CD8-positive, alpha-beta memory T cell (primary cell): ENCODE measurements at regions not wholly inside any gene's neighbourhood (a gene's known extent, or its start where the extent isn't known, plus 50 kb on each side); places are given as distances from the start of the nearest gene placed in this dataset.

Source experiments
- CTCF ChIA-PET: fragments of 350-600 bp; sonication (Branson Sonifier 250); formaldehyde crosslinking; loops from one replicate; lab custom pipeline; 2021; ENCODE audit warnings: antibody characterized with exemption; lab: Charles Lee
- POLR2A ChIA-PET: fragments of 350-600 bp; sonication (Branson Sonifier 250); formaldehyde crosslinking; loops from one replicate; lab custom pipeline; 2021; ENCODE audit warnings: antibody characterized with exemption; lab: Charles Lee
- DNase-seq, 5 donors: peaks; one replicate each; pipeline versions ENCODE4 v3.0.0 to v3.0.0-alpha.2; 2020 to 2022; ENCODE audit warnings: mixed read lengths in 1 of 5
- H3K27ac ChIP-seq: one replicate; pipeline ENCODE4 v1.7.0; 2013; ENCODE audit warnings: low read depth, mild to moderate bottlenecking, low read length, moderate library complexity
- H3K27me3 ChIP-seq: 2 replicates; pipeline ENCODE4 v1.7.0; 2013; ENCODE audit warnings: low read length, mild to moderate bottlenecking; ENCODE audit not compliant: insufficient read depth, poor library complexity, severe bottlenecking
- H3K36me3 ChIP-seq: 2 replicates; pipeline ENCODE4 v1.7.0; 2013; ENCODE audit warnings: mild to moderate bottlenecking, low read length, moderate library complexity; ENCODE audit not compliant: insufficient read depth
- H3K4me1 ChIP-seq: 2 replicates; pipeline ENCODE4 v1.7.0; 2013; ENCODE audit warnings: mild to moderate bottlenecking, low read length, moderate library complexity; ENCODE audit not compliant: insufficient read depth
- H3K4me3 ChIP-seq: 2 replicates; pipeline ENCODE4 v1.7.0; 2013; ENCODE audit warnings: mild to moderate bottlenecking, low read length
- H3K9me3 ChIP-seq: 2 replicates; pipeline ENCODE4 v1.7.0; 2013; ENCODE audit warnings: mild to moderate bottlenecking, low read length
- H3K27ac Mint-ChIP-seq, 8 donors: one replicate each; pipeline ENCODE4 v1.8.0; 2020 to 2021; ENCODE audit warnings: mixed read lengths in 8 of 8, mild to moderate bottlenecking in 6 of 8, inconsistent platforms in 3 of 8, moderate library complexity in 3 of 8
- H3K27me3 Mint-ChIP-seq, 2 donors: one replicate each; pipeline ENCODE4 v1.8.0; 2020 to 2021; ENCODE audit warnings: mixed read lengths in 2 of 2, mild to moderate bottlenecking in 1 of 2, moderate library complexity in 1 of 2
- H3K36me3 Mint-ChIP-seq, 3 donors: one replicate each; pipeline ENCODE4 v1.8.0; 2020 to 2021; ENCODE audit warnings: mixed read lengths in 3 of 3, inconsistent platforms in 1 of 3, mild to moderate bottlenecking in 1 of 3
- H3K4me1 Mint-ChIP-seq, 3 donors: one replicate each; pipeline ENCODE4 v1.8.0; 2020 to 2021; ENCODE audit warnings: mixed read lengths in 3 of 3, inconsistent platforms in 1 of 3, mild to moderate bottlenecking in 1 of 3
- H3K4me3 Mint-ChIP-seq, 7 donors: one replicate each; pipeline ENCODE4 v1.8.0; 2020 to 2021; ENCODE audit warnings: mixed read lengths in 7 of 7, mild to moderate bottlenecking in 6 of 7, moderate library complexity in 4 of 7, inconsistent platforms in 2 of 7
- H3K9me3 Mint-ChIP-seq, 5 donors: one replicate each; pipeline ENCODE4 v1.8.0; 2020 to 2022; ENCODE audit warnings: mixed read lengths in 5 of 5, mild to moderate bottlenecking in 3 of 5, moderate library complexity in 2 of 5, inconsistent platforms in 1 of 5

DNA sequence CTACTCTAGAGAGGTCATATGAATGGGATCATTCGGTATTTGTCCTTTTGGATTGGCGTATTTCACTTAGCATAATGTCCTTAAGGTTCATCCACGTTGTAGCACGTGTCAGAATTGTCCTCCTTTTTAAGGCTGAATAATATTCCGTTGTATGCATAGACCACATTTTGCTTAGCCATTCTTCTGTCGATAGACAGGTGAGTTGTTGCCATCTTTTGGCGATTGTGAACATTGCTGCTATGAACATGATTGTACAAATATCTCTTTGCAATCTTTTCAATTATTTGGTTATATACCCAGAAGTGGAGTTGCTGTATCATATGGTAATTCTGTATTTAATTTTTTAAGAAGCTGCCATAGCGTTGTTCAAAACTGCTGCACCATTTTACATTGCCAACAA lies 52.4 kb upstream of the GOLGA8J start:
- DNase-seq = no peak
- no peak overlapping the region for H3K4me3 Mint-ChIP-seq
- CTCF ChIA-PET = no interaction called here
- POLR2A ChIA-PET = no interaction called here
- peaks cover 4 to 5% of the 10 kb centered on the region in 2 donors for H3K27me3 Mint-ChIP-seq
- H3K4me1 Mint-ChIP-seq = no peaks in the 10 kb centered on the region
- no peaks in the 10 kb centered on the region for H3K36me3 ChIP-seq
- H3K27ac Mint-ChIP-seq = no peak overlapping the region
- no peaks in the 10 kb centered on the region for H3K36me3 Mint-ChIP-seq
- no peaks in the 10 kb centered on the region for H3K9me3 ChIP-seq
- H3K27me3 ChIP-seq = no peaks in the 10 kb centered on the region
- no peaks in the 10 kb centered on the region for H3K4me1 ChIP-seq
- H3K27ac ChIP-seq = no peak overlapping the region
- no peak overlapping the region for H3K4me3 ChIP-seq
- H3K9me3 Mint-ChIP-seq = peaks cover 0 to 6% (median 2%) of the 10 kb centered on the region in 5 donors

DNA sequence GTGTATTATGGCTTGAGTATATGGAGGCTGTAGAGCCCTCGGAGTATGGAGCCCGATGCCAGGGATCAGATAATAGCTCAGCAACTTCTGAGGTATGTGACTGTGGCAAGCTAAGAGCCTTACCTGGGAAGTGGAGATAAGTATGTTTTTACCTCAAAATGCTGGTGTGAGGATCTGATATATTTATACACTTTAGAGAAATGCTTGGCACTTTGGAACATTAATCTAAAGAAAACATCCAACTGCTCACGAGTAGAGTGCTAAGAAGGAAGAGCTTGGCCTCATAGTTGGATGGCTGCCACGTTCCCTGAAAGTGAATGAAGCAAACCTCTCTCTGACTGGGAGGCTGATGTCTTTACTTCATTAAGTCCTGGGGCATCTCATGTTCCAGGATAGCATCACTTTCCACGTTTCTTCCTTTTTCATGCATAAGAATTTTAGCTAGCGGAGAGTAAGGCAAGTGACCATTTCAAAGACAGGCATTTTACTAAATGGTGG lies 58.9 kb upstream of the GOLGA8J start:
- Mint-ChIP-seq H3K27me3 (peaks cover 11 to 35% of the 10 kb centered on the region in 2 donors), H3K4me3 (no peak overlapping the region), H3K27ac (no peak overlapping the region), H3K4me1 (no peaks in the 10 kb centered on the region), H3K36me3 (no peaks in the 10 kb centered on the region), H3K9me3 (peaks cover 0 to 2% (median 0%) of the 10 kb centered on the region in 5 donors)
- no peak overlapping the region for H3K4me3 ChIP-seq
- no peak overlapping the region for H3K27ac ChIP-seq
- no peaks in the 10 kb centered on the region for H3K4me1 ChIP-seq
- POLR2A ChIA-PET = no interaction called here
- no peak for DNase-seq
- H3K9me3 ChIP-seq = no peaks in the 10 kb centered on the region
- no peaks in the 10 kb centered on the region for H3K36me3 ChIP-seq
- no peaks in the 10 kb centered on the region for H3K27me3 ChIP-seq
- CTCF ChIA-PET = no interaction called here

DNA sequence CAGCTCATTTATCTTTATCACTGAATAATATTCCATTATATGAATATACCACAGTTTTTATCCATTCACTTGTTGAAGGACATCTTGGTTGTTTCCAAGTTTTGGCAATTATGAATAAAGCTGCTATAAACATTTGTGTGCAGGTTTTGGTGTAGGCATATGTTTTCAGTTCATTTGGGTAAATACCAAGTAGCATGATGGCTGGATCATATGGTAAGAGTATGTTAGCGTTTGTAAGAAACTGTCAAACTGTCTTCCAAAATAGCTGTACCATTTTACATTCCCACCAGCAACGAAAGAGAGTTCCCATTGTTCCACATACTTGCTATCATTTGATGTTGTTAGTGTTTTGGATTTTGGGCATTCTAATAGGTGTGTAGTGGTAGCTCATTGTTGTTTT lies 72.0 kb upstream of the GOLGA8J start:
- no peaks in the 10 kb centered on the region for H3K4me1 Mint-ChIP-seq
- ChIA-PET CTCF (no interaction called here), POLR2A (no interaction called here)
- no peaks in the 10 kb centered on the region for H3K4me1 ChIP-seq
- no peak overlapping the region for H3K4me3 ChIP-seq
- no peaks in the 10 kb centered on the region for H3K36me3 ChIP-seq
- H3K9me3 ChIP-seq = no peaks in the 10 kb centered on the region
- H3K9me3 Mint-ChIP-seq = no peaks in the 10 kb centered on the region
- H3K27ac ChIP-seq = no peak overlapping the region
- H3K27me3 ChIP-seq = no peaks in the 10 kb centered on the region
- H3K27me3 Mint-ChIP-seq = peaks cover 2 to 6% of the 10 kb centered on the region in 2 donors
- no peak overlapping the region for H3K4me3 Mint-ChIP-seq
- no peak for DNase-seq
- H3K36me3 Mint-ChIP-seq = no peaks in the 10 kb centered on the region
- no peak overlapping the region for H3K27ac Mint-ChIP-seq

DNA sequence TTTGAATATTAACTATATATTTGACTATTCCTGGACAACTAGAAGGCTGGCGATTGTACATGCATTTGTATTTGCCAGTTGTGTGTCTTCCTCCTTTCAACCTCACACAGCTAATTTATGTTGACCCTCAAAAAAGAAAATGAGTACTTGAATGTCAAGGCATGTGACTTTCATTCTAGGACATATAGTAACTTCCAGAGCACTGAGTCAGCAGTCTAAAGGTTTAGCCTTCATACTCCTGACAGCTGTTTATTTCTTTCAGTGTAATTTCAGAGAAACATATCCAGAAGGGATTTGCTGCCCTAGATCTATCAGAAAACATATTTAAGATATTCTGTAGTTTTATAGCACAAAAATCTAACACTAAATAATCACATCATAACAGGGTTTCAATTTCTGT lies 74.6 kb upstream of the GOLGA8J start:
- CTCF ChIA-PET = no interaction called here
- Histone ChIP-seq H3K27ac (no peak overlapping the region), H3K4me3 (no peak overlapping the region), H3K9me3 (no peaks in the 10 kb centered on the region), H3K36me3 (no peaks in the 10 kb centered on the region), H3K27me3 (no peaks in the 10 kb centered on the region), H3K4me1 (no peaks in the 10 kb centered on the region)
- no peak overlapping the region for H3K27ac Mint-ChIP-seq
- no peak for DNase-seq
- H3K4me1 Mint-ChIP-seq = no peaks in the 10 kb centered on the region
- H3K9me3 Mint-ChIP-seq = no peaks in the 10 kb centered on the region
- POLR2A ChIA-PET = no interaction called here
- no peaks in the 10 kb centered on the region for H3K36me3 Mint-ChIP-seq
- H3K4me3 Mint-ChIP-seq = no peak overlapping the region
- peaks cover 2 to 3% of the 10 kb centered on the region in 2 donors for H3K27me3 Mint-ChIP-seq

DNA sequence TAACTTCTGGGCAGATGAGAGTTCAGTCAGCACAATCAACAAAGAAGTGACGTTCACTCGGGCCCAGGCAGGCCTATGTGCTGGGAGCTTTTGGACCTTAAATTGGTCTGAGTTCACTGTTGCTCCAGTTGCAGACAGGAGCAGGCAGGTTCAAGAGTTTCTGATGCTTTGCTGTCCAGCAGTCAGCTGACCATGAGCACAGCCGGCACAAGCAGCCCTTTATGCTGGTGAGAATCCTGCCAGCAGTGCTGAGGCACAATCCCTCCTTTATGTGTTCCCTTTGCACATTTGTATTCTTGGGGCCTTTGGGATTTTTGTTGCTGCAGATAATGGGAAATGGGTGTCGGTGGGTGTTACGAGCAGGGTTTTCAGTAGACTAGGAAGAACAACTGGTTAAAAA lies 81.2 kb upstream of the GOLGA8J start:
- CTCF ChIA-PET = no interaction called here
- peaks cover 0 to 3% of the 10 kb centered on the region in 2 donors for H3K27me3 Mint-ChIP-seq
- Histone ChIP-seq H3K27me3 (no peaks in the 10 kb centered on the region), H3K4me3 (no peak overlapping the region), H3K4me1 (no peaks in the 10 kb centered on the region), H3K27ac (no peak overlapping the region), H3K9me3 (no peaks in the 10 kb centered on the region), H3K36me3 (no peaks in the 10 kb centered on the region)
- no peaks in the 10 kb centered on the region for H3K4me1 Mint-ChIP-seq
- H3K4me3 Mint-ChIP-seq = no peak overlapping the region
- POLR2A ChIA-PET = no interaction called here
- no peak overlapping the region for H3K27ac Mint-ChIP-seq
- DNase-seq = no peak
- peaks cover 0 to 2% (median 0%) of the 10 kb centered on the region in 5 donors for H3K9me3 Mint-ChIP-seq
- H3K36me3 Mint-ChIP-seq = no peaks in the 10 kb centered on the region

DNA sequence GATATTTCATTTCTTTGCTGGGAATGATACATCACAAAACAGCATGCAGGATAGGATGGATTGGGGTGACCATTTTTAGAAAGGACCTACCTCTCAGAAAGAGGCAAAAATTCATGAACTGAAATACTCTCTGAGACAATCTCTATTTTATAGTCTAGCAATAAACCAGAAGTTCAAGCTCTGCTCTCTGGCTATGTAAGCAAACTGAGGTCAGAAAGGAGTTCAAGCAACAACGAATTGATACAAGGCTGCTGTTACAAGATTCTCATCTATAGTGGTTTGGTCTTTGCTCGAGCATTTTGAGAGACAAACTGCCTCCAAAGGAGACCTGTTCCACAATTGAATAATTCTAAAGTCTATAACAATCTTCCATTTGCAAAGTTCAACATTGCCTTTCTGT lies 84.7 kb upstream of the GOLGA8J start:
- no peak overlapping the region for H3K4me3 ChIP-seq
- POLR2A ChIA-PET = no interaction called here
- H3K27ac ChIP-seq = no peak overlapping the region
- Mint-ChIP-seq H3K4me3 (no peak overlapping the region), H3K27me3 (no peaks in the 10 kb centered on the region), H3K27ac (no peak overlapping the region), H3K4me1 (no peaks in the 10 kb centered on the region), H3K36me3 (no peaks in the 10 kb centered on the region), H3K9me3 (peaks cover 0 to 2% (median 0%) of the 10 kb centered on the region in 5 donors)
- DNase-seq = no peak
- no peaks in the 10 kb centered on the region for H3K27me3 ChIP-seq
- H3K9me3 ChIP-seq = no peaks in the 10 kb centered on the region
- CTCF ChIA-PET = no interaction called here
- no peaks in the 10 kb centered on the region for H3K4me1 ChIP-seq
- H3K36me3 ChIP-seq = no peaks in the 10 kb centered on the region

DNA sequence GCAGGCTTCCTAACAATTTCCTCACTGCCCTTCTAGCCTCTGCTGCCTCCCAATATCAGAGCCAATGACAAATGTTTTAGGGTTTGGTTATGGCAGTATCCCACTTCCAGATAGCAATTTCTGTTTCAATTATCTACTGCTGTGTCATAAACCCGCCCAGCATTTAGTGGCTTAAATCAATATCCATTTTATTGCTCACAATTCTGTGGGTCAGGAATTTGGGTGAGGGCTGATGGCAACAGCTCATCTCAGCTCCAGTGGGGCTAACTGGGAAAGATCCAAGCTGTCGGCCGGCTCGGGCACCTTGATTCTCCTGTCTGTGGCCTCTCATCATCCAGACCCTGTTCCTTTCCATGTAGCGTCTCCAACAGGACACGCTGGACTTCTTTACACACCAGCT lies 85.3 kb upstream of the GOLGA8J start:
- H3K36me3 Mint-ChIP-seq = no peaks in the 10 kb centered on the region
- no peak overlapping the region for H3K4me3 Mint-ChIP-seq
- no peaks in the 10 kb centered on the region for H3K27me3 ChIP-seq

DNA sequence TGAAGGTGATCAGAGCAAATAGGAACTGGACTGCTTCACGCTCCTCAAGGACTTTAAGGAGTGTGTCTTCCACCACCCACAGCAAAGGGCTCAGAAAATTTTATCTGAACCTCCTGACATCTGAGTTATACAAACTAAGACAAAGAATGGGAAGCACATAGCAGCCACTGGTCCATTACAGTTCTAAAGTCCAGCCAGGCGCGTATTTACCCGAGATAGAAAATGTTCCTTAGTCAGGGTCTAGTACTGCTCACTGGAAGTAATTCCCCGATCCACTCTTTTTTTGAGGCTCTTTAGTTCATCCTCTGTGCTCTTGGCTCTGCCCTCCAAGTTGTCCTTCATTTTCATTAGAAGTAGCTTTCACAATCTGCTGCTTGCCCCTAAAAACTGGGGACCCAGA lies 88.5 kb upstream of the GOLGA8J start:
- CTCF ChIA-PET = no interaction called here
- POLR2A ChIA-PET = no interaction called here
- H3K9me3 ChIP-seq = no peaks in the 10 kb centered on the region
- no peaks in the 10 kb centered on the region for H3K4me1 Mint-ChIP-seq
- no peaks in the 10 kb centered on the region for H3K36me3 ChIP-seq
- DNase-seq = no peak
- H3K27ac Mint-ChIP-seq = no peak overlapping the region
- no peaks in the 10 kb centered on the region for H3K36me3 Mint-ChIP-seq
- no peaks in the 10 kb centered on the region for H3K27me3 Mint-ChIP-seq
- H3K27ac ChIP-seq = no peak overlapping the region
- no peaks in the 10 kb centered on the region for H3K4me1 ChIP-seq
- no peaks in the 10 kb centered on the region for H3K27me3 ChIP-seq
- H3K4me3 Mint-ChIP-seq = no peak overlapping the region
- no peak overlapping the region for H3K4me3 ChIP-seq
- no peaks in the 10 kb centered on the region for H3K9me3 Mint-ChIP-seq

More for the DNA sequence above, 85.3 kb upstream of the GOLGA8J start:
- no peaks in the 10 kb centered on the region for H3K4me1 Mint-ChIP-seq
- ChIA-PET POLR2A (no interaction called here), CTCF (no interaction called here)
- no peaks in the 10 kb centered on the region for H3K4me1 ChIP-seq
- no peak overlapping the region for H3K27ac Mint-ChIP-seq
- DNase-seq = no peak
- no peaks in the 10 kb centered on the region for H3K9me3 ChIP-seq
- no peaks in the 10 kb centered on the region for H3K36me3 ChIP-seq
- no peaks in the 10 kb centered on the region for H3K27me3 Mint-ChIP-seq
- H3K27ac ChIP-seq = no peak overlapping the region
- H3K9me3 Mint-ChIP-seq = peaks cover 0 to 2% (median 0%) of the 10 kb centered on the region in 5 donors
- no peak overlapping the region for H3K4me3 ChIP-seq

DNA sequence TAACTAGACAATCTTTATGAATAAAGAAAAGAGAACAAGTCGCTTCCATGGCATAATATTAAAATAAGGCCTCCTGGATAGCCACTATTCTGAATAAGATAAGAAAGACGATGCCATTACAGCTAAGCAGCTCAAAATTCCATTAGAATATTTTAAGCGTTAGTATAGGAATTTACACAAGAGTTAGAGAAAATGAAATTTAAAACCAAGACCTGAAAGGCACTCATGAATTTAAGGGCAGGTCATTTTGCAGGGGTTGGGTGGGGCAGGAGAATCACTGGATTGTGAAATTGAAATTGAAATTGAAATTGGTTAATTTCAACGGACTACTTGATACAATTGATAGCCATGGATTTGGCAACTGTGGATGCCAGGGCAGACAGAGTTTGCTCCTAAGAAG lies 91.8 kb upstream of the GOLGA8J start:
- Histone ChIP-seq H3K4me1 (no peaks in the 10 kb centered on the region), H3K36me3 (no peaks in the 10 kb centered on the region), H3K9me3 (no peaks in the 10 kb centered on the region), H3K4me3 (no peak overlapping the region), H3K27ac (no peak overlapping the region), H3K27me3 (no peaks in the 10 kb centered on the region)
- ChIA-PET POLR2A (no interaction called here), CTCF (no interaction called here)
- Mint-ChIP-seq H3K27me3 (peaks cover 0 to 6% of the 10 kb centered on the region in 2 donors), H3K27ac (no peak overlapping the region), H3K4me1 (no peaks in the 10 kb centered on the region), H3K36me3 (no peaks in the 10 kb centered on the region), H3K9me3 (peaks cover 0 to 3% (median 0%) of the 10 kb centered on the region in 5 donors), H3K4me3 (no peak overlapping the region)
- DNase-seq = no peak
